Gastrocnemius medialis (tissue), 4 donors: ENCODE measurements at regions not wholly inside any gene's neighbourhood (a gene's known extent, or its start where the extent isn't known, plus 50 kb on each side); places are given as distances from the start of the nearest gene placed in this dataset.

Experiments used
- CTCF ChIP-seq, 5 experiments: fragments of 450-650 bp in 3 of 5; fragments of 200-600 bp in 2 of 5; sonication (generic) in 2 of 5; IDR thresholded peaks in 4 of 5; conservative IDR thresholded peaks in 1 of 5; 1 replicate in 4 of 5; 2 replicates in 1 of 5; pipeline ENCODE4 v1.5.1; 2016 to 2019; ENCODE audit warnings: antibody characterized with exemption in 5 of 5, mild to moderate bottlenecking in 3 of 5, moderate library complexity in 3 of 5
- POLR2A ChIP-seq, 2 donors: fragments of 450-650 bp; IDR thresholded peaks; one replicate each; pipeline ENCODE4 v1.6.1; 2017; ENCODE audit warnings: antibody characterized with exemption in 2 of 2, mild to moderate bottlenecking in 2 of 2, moderate library complexity in 2 of 2

GRCh38 chr11:122207921-122208764 lies 92.1 kb upstream of the BLID start:
- TF ChIP-seq CTCF (IDR thresholded peaks at IDR 0.05 in 4 of 5, conservative IDR thresholded peaks at IDR 0.05 in 1 of 5) (no peak), POLR2A (IDR thresholded peaks at IDR 0.05) (no peak)
